ENCODE measurements at regions not wholly inside any gene's neighbourhood (a gene's known extent, or its start where the extent isn't known, plus 50 kb on each side); places are given as distances from the start of the nearest gene placed in this dataset.

GRCh38 chr4:14880805-14881204 lies 121.5 kb upstream of the CPEB2 start:
- H3K36me3 Mint-ChIP-seq (ENCODE audit: low read depth), result no peaks in the 10 kb centered on the region
- H3K36me3 ChIP-seq (ENCODE audit: insufficient read depth), result no peaks in the 10 kb centered on the region
- no peak overlapping the region for H3K27ac ChIP-seq (ENCODE audit: low read depth)
- DNase-seq (ENCODE audit: low spot score) (no peak), ATAC-seq (no peak)
- no peaks in the 10 kb centered on the region for H3K9me3 Mint-ChIP-seq
- H3K4me3 Mint-ChIP-seq, result no peak overlapping the region
- H3K4me1 ChIP-seq (ENCODE audit: insufficient read depth), result no peaks in the 10 kb centered on the region
- H3K4me1 Mint-ChIP-seq, result no peaks in the 10 kb centered on the region
- no peak overlapping the region for H3K4me3 ChIP-seq
- H3K27me3 Mint-ChIP-seq (ENCODE audit: insufficient read depth, low read depth, poor library complexity), result no peaks in the 10 kb centered on the region
- no peaks in the 10 kb centered on the region for H3K79me2 ChIP-seq (replicated peaks; ENCODE audit: insufficient read depth)
- H4K20me1 ChIP-seq (replicated peaks; ENCODE audit: insufficient read depth), result no peaks in the 10 kb centered on the region
- TF ChIP-seq ETS1 (IDR thresholded peaks at IDR 0.05) (no peak), ZNF331 (CRISPR knock-in tag; IDR thresholded peaks at IDR 0.05; ENCODE audit: low read depth) (no peak), POLR2AphosphoS5 (IDR thresholded peaks at IDR 0.05; ENCODE audit: low read depth) (no peak), JUNB (IDR thresholded peaks at IDR 0.05; ENCODE audit: unreplicated experiment) (no peak), NANOG (IDR thresholded peaks at IDR 0.05; ENCODE audit: borderline replicate concordance) (no peak), EZH2 (IDR thresholded peaks at IDR 0.05; ENCODE audit: low read depth, unreplicated experiment) (no peak), STAT1 (IDR thresholded peaks at IDR 0.05; ENCODE audit: unreplicated experiment) (no peak), CREB1 (CRISPR knock-in tag; IDR thresholded peaks at IDR 0.05; ENCODE audit: low read depth) (no peak), EZH2phosphoT487 (IDR thresholded peaks at IDR 0.05; ENCODE audit: unreplicated experiment) (no peak), ZNF114 (CRISPR knock-in tag; IDR thresholded peaks at IDR 0.05) (no peak)
- TF ChIP-seq, protein P1, sequence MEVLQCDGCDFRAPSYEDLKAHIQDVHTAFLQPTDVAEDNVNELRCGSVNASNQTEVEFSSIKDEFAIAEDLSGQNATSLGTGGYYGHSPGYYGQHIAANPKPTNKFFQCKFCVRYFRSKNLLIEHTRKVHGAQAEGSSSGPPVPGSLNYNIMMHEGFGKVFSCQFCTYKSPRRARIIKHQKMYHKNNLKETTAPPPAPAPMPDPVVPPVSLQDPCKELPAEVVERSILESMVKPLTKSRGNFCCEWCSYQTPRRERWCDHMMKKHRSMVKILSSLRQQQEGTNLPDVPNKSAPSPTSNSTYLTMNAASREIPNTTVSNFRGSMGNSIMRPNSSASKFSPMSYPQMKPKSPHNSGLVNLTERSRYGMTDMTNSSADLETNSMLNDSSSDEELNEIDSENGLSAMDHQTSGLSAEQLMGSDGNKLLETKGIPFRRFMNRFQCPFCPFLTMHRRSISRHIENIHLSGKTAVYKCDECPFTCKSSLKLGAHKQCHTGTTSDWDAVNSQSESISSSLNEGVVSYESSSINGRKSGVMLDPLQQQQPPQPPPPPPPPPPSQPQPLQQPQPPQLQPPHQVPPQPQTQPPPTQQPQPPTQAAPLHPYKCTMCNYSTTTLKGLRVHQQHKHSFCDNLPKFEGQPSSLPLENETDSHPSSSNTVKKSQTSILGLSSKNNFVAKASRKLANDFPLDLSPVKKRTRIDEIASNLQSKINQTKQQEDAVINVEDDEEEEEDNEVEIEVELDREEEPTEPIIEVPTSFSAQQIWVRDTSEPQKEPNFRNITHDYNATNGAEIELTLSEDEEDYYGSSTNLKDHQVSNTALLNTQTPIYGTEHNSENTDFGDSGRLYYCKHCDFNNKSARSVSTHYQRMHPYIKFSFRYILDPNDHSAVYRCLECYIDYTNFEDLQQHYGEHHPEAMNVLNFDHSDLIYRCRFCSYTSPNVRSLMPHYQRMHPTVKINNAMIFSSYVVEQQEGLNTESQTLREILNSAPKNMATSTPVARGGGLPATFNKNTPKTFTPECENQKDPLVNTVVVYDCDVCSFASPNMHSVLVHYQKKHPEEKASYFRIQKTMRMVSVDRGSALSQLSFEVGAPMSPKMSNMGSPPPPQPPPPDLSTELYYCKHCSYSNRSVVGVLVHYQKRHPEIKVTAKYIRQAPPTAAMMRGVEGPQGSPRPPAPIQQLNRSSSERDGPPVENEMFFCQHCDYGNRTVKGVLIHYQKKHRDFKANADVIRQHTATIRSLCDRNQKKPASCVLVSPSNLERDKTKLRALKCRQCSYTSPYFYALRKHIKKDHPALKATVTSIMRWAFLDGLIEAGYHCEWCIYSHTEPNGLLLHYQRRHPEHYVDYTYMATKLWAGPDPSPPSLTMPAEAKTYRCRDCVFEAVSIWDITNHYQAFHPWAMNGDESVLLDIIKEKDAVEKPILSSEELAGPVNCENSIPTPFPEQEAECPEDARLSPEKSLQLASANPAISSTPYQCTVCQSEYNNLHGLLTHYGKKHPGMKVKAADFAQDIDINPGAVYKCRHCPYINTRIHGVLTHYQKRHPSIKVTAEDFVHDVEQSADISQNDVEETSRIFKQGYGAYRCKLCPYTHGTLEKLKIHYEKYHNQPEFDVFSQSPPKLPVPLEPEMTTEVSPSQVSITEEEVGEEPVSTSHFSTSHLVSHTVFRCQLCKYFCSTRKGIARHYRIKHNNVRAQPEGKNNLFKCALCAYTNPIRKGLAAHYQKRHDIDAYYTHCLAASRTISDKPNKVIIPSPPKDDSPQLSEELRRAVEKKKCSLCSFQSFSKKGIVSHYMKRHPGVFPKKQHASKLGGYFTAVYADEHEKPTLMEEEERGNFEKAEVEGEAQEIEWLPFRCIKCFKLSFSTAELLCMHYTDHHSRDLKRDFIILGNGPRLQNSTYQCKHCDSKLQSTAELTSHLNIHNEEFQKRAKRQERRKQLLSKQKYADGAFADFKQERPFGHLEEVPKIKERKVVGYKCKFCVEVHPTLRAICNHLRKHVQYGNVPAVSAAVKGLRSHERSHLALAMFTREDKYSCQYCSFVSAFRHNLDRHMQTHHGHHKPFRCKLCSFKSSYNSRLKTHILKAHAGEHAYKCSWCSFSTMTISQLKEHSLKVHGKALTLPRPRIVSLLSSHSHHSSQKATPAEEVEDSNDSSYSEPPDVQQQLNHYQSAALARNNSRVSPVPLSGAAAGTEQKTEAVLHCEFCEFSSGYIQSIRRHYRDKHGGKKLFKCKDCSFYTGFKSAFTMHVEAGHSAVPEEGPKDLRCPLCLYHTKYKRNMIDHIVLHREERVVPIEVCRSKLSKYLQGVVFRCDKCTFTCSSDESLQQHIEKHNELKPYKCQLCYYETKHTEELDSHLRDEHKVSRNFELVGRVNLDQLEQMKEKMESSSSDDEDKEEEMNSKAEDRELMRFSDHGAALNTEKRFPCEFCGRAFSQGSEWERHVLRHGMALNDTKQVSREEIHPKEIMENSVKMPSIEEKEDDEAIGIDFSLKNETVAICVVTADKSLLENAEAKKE (CRISPR knock-in tag; IDR thresholded peaks at IDR 0.05), result no peak
- TF ChIP-seq, protein P2, sequence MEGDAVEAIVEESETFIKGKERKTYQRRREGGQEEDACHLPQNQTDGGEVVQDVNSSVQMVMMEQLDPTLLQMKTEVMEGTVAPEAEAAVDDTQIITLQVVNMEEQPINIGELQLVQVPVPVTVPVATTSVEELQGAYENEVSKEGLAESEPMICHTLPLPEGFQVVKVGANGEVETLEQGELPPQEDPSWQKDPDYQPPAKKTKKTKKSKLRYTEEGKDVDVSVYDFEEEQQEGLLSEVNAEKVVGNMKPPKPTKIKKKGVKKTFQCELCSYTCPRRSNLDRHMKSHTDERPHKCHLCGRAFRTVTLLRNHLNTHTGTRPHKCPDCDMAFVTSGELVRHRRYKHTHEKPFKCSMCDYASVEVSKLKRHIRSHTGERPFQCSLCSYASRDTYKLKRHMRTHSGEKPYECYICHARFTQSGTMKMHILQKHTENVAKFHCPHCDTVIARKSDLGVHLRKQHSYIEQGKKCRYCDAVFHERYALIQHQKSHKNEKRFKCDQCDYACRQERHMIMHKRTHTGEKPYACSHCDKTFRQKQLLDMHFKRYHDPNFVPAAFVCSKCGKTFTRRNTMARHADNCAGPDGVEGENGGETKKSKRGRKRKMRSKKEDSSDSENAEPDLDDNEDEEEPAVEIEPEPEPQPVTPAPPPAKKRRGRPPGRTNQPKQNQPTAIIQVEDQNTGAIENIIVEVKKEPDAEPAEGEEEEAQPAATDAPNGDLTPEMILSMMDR (conservative IDR thresholded peaks at IDR 0.05; ENCODE audit: low read depth in 2 of 2), result no peak
- TF ChIP-seq, protein P3, sequence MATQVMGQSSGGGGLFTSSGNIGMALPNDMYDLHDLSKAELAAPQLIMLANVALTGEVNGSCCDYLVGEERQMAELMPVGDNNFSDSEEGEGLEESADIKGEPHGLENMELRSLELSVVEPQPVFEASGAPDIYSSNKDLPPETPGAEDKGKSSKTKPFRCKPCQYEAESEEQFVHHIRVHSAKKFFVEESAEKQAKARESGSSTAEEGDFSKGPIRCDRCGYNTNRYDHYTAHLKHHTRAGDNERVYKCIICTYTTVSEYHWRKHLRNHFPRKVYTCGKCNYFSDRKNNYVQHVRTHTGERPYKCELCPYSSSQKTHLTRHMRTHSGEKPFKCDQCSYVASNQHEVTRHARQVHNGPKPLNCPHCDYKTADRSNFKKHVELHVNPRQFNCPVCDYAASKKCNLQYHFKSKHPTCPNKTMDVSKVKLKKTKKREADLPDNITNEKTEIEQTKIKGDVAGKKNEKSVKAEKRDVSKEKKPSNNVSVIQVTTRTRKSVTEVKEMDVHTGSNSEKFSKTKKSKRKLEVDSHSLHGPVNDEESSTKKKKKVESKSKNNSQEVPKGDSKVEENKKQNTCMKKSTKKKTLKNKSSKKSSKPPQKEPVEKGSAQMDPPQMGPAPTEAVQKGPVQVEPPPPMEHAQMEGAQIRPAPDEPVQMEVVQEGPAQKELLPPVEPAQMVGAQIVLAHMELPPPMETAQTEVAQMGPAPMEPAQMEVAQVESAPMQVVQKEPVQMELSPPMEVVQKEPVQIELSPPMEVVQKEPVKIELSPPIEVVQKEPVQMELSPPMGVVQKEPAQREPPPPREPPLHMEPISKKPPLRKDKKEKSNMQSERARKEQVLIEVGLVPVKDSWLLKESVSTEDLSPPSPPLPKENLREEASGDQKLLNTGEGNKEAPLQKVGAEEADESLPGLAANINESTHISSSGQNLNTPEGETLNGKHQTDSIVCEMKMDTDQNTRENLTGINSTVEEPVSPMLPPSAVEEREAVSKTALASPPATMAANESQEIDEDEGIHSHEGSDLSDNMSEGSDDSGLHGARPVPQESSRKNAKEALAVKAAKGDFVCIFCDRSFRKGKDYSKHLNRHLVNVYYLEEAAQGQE (IDR thresholded peaks at IDR 0.05; ENCODE audit: unreplicated experiment), result no peak
- H3K9me2 ChIP-seq (ENCODE audit: insufficient read depth), result peaks cover 2% of the 10 kb centered on the region; the same call in 1 of the 2 replicates
- no peaks in the 10 kb centered on the region for H3K27me3 ChIP-seq (ENCODE audit: insufficient read depth)
- no peak overlapping the region for H2AFZ ChIP-seq
- no peak overlapping the region for H3K4me2 ChIP-seq
- H3K27ac Mint-ChIP-seq, result no peak overlapping the region
- no peaks in the 10 kb centered on the region for H3F3A ChIP-seq (replicated peaks; ENCODE audit: low read depth)

All from GM23338 (cell line).